ENCODE measurements at regions not wholly inside any gene's neighbourhood (a gene's known extent, or its start where the extent isn't known, plus 50 kb on each side); places are given as distances from the start of the nearest gene placed in this dataset.
A peak's percentile ranks its signal among the peaks of the same experiment; 100 is the strongest.
"Not testable (repeated sequence)": the region's sequence is repeated elsewhere in the genome, so short reads cannot be mapped to it uniquely, and the experiment has no call there.

GRCh38 chr2:75844651-75845050, 133.9 kb upstream of the GCFC2 start:
- no peaks in the 10 kb centered on the region for H3K79me2 ChIP-seq (ENCODE audit: control insufficient read depth, insufficient read depth, low read length)
- H3K9ac ChIP-seq (ENCODE audit: low read length): no peak overlapping the region
- H3K4ac ChIP-seq (ENCODE audit: low read depth, low read length): no peak overlapping the region
- no peak overlapping the region for H3K4me3 ChIP-seq (ENCODE audit: low read length)
- no peaks in the 10 kb centered on the region for H3K36me3 ChIP-seq (ENCODE audit: control insufficient read depth, insufficient read depth, low read length)
- no peak overlapping the region for H2BK15ac ChIP-seq (replicated peaks; ENCODE audit: low read depth)
- H4K5ac ChIP-seq (ENCODE audit: low read length): no peak overlapping the region
- H2AK5ac ChIP-seq (ENCODE audit: low read length): no peak overlapping the region
- H3K79me1 ChIP-seq (ENCODE audit: low read length): no peaks in the 10 kb centered on the region
- H4K8ac ChIP-seq (ENCODE audit: low read depth, low read length): no peak overlapping the region
- H2BK5ac ChIP-seq (ENCODE audit: low read length): no peak overlapping the region
- H2BK120ac ChIP-seq (ENCODE audit: low read depth, low read length): no peak overlapping the region
- no peak overlapping the region for H3K4me2 ChIP-seq (ENCODE audit: low read length)
- no peak for DNase-seq
- no peak overlapping the region for H3K18ac ChIP-seq (ENCODE audit: low read length)
- H3K27me3 ChIP-seq (ENCODE audit: insufficient read depth, low read length, poor library complexity): no peaks in the 10 kb centered on the region
- no peaks in the 10 kb centered on the region for H3K4me1 ChIP-seq (ENCODE audit: control insufficient read depth, low read depth, low read length)
- H3K23ac ChIP-seq (ENCODE audit: low read length): no peak overlapping the region
- no peak overlapping the region for H3K56ac ChIP-seq (ENCODE audit: low read length)
- no peak overlapping the region for H3K27ac ChIP-seq (ENCODE audit: low read depth, low read length)

GRCh38 chr2:75834588-75834987, 123.9 kb upstream of the GCFC2 start:
- WGBS (ENCODE audit: extremely low coverage, insufficient coverage, low lambda C conversion rate): no CpG with 5 or more reads among the region's 4 CpGs
- H2BK15ac ChIP-seq (replicated peaks; ENCODE audit: low read depth); H3K18ac ChIP-seq (ENCODE audit: low read length); H3K56ac ChIP-seq (ENCODE audit: low read length); H3K27ac ChIP-seq (ENCODE audit: low read depth, low read length); H3K4me1 ChIP-seq (ENCODE audit: control insufficient read depth, low read depth, low read length); H3K79me2 ChIP-seq (ENCODE audit: control insufficient read depth, insufficient read depth, low read length); H2BK120ac ChIP-seq (ENCODE audit: low read depth, low read length); H3K4me2 ChIP-seq (ENCODE audit: low read length); H3K4ac ChIP-seq (ENCODE audit: low read depth, low read length); H3K23ac ChIP-seq (ENCODE audit: low read length); H2AK5ac ChIP-seq (ENCODE audit: low read length); H2BK5ac ChIP-seq (ENCODE audit: low read length); H3K9ac ChIP-seq (ENCODE audit: low read length); H3K36me3 ChIP-seq (ENCODE audit: control insufficient read depth, insufficient read depth, low read length); H3K4me3 ChIP-seq (ENCODE audit: low read length); H3K79me1 ChIP-seq (ENCODE audit: low read length); H3K27me3 ChIP-seq (ENCODE audit: insufficient read depth, low read length, poor library complexity); H4K5ac ChIP-seq (ENCODE audit: low read length); H4K8ac ChIP-seq (ENCODE audit: low read depth, low read length): not testable (repeated sequence)
- peak; percentile 24 for DNase-seq

- Histone ChIP-seq H3K9ac (ENCODE audit: low read length) (no peak overlapping the region), H4K8ac (ENCODE audit: low read depth, low read length) (no peak overlapping the region), H3K36me3 (ENCODE audit: control insufficient read depth, insufficient read depth, low read length) (no peaks in the 10 kb centered on the region), H3K79me1 (ENCODE audit: low read length) (no peaks in the 10 kb centered on the region), H2BK120ac (ENCODE audit: low read depth, low read length) (no peak overlapping the region), H2BK15ac (replicated peaks; ENCODE audit: low read depth) (no peak overlapping the region), H3K4me1 (ENCODE audit: control insufficient read depth, low read depth, low read length) (no peaks in the 10 kb centered on the region), H3K79me2 (ENCODE audit: control insufficient read depth, insufficient read depth, low read length) (no peaks in the 10 kb centered on the region), H3K4me3 (ENCODE audit: low read length) (no peak overlapping the region), H3K4me2 (ENCODE audit: low read length) (no peak overlapping the region), H3K56ac (ENCODE audit: low read length) (no peak overlapping the region), H3K18ac (ENCODE audit: low read length) (no peak overlapping the region), H3K23ac (ENCODE audit: low read length) (no peak overlapping the region), H3K27me3 (ENCODE audit: insufficient read depth, low read length, poor library complexity) (no peaks in the 10 kb centered on the region), H2BK5ac (ENCODE audit: low read length) (no peak overlapping the region), H3K27ac (ENCODE audit: low read depth, low read length) (no peak overlapping the region), H4K5ac (ENCODE audit: low read length) (no peak overlapping the region), H2AK5ac (ENCODE audit: low read length) (no peak overlapping the region), H3K4ac (ENCODE audit: low read depth, low read length) (no peak overlapping the region)
- DNase-seq: no peak
- WGBS (ENCODE audit: extremely low coverage, insufficient coverage, low lambda C conversion rate): no CpG with 5 or more reads among the region's 2 CpGs
These were observed 122.7 kb upstream of the GCFC2 start for GRCh38 chr2:75833386-75833785.

GRCh38 chr2:75828826-75829225, 118.1 kb upstream of the GCFC2 start:
- H3K79me1 ChIP-seq (ENCODE audit: low read length): no peaks in the 10 kb centered on the region
- H3K27me3 ChIP-seq (ENCODE audit: insufficient read depth, low read length, poor library complexity): no peaks in the 10 kb centered on the region
- H3K4me1 ChIP-seq (ENCODE audit: control insufficient read depth, low read depth, low read length): no peaks in the 10 kb centered on the region
- no peak overlapping the region for H3K56ac ChIP-seq (ENCODE audit: low read length)
- H3K4ac ChIP-seq (ENCODE audit: low read depth, low read length): no peak overlapping the region
- H2BK120ac ChIP-seq (ENCODE audit: low read depth, low read length): no peak overlapping the region
- no peak overlapping the region for H2BK5ac ChIP-seq (ENCODE audit: low read length)
- no peak overlapping the region for H4K8ac ChIP-seq (ENCODE audit: low read depth, low read length)
- H2AK5ac ChIP-seq (ENCODE audit: low read length): no peak overlapping the region
- WGBS (ENCODE audit: extremely low coverage, insufficient coverage, low lambda C conversion rate): no CpG with 5 or more reads among the region's 4 CpGs
- H3K4me3 ChIP-seq (ENCODE audit: low read length): no peak overlapping the region
- H4K5ac ChIP-seq (ENCODE audit: low read length): no peak overlapping the region
- no peaks in the 10 kb centered on the region for H3K36me3 ChIP-seq (ENCODE audit: control insufficient read depth, insufficient read depth, low read length)
- no peak for DNase-seq
- H3K4me2 ChIP-seq (ENCODE audit: low read length): no peak overlapping the region
- H3K23ac ChIP-seq (ENCODE audit: low read length): no peak overlapping the region
- H3K27ac ChIP-seq (ENCODE audit: low read depth, low read length): no peak overlapping the region
- no peak overlapping the region for H3K9ac ChIP-seq (ENCODE audit: low read length)
- no peak overlapping the region for H3K18ac ChIP-seq (ENCODE audit: low read length)
- no peak overlapping the region for H2BK15ac ChIP-seq (replicated peaks; ENCODE audit: low read depth)
- no peaks in the 10 kb centered on the region for H3K79me2 ChIP-seq (ENCODE audit: control insufficient read depth, insufficient read depth, low read length)

GRCh38 chr2:75823515-75823914, 112.8 kb upstream of the GCFC2 start:
- H3K79me1 ChIP-seq (ENCODE audit: low read length); H3K4me2 ChIP-seq (ENCODE audit: low read length); H3K56ac ChIP-seq (ENCODE audit: low read length); H3K27me3 ChIP-seq (ENCODE audit: insufficient read depth, low read length, poor library complexity); H3K27ac ChIP-seq (ENCODE audit: low read depth, low read length); H3K4me3 ChIP-seq (ENCODE audit: low read length); H2BK5ac ChIP-seq (ENCODE audit: low read length); H3K23ac ChIP-seq (ENCODE audit: low read length); H3K9ac ChIP-seq (ENCODE audit: low read length); H2BK120ac ChIP-seq (ENCODE audit: low read depth, low read length); H4K8ac ChIP-seq (ENCODE audit: low read depth, low read length); H3K79me2 ChIP-seq (ENCODE audit: control insufficient read depth, insufficient read depth, low read length); H3K36me3 ChIP-seq (ENCODE audit: control insufficient read depth, insufficient read depth, low read length); H3K18ac ChIP-seq (ENCODE audit: low read length); H3K4me1 ChIP-seq (ENCODE audit: control insufficient read depth, low read depth, low read length); H2AK5ac ChIP-seq (ENCODE audit: low read length); DNase-seq; H2BK15ac ChIP-seq (replicated peaks; ENCODE audit: low read depth); H4K5ac ChIP-seq (ENCODE audit: low read length); H3K4ac ChIP-seq (ENCODE audit: low read depth, low read length): not testable (repeated sequence)
- no CpG with 5 or more reads among the region's 1 CpG for WGBS (ENCODE audit: extremely low coverage, insufficient coverage, low lambda C conversion rate)

- Histone ChIP-seq H3K4ac (ENCODE audit: low read depth, low read length) (no peak overlapping the region), H4K5ac (ENCODE audit: low read length) (no peak overlapping the region), H3K27ac (ENCODE audit: low read depth, low read length) (no peak overlapping the region), H2BK15ac (replicated peaks; ENCODE audit: low read depth) (no peak overlapping the region), H3K4me2 (ENCODE audit: low read length) (no peak overlapping the region), H3K79me1 (ENCODE audit: low read length) (no peaks in the 10 kb centered on the region), H3K4me3 (ENCODE audit: low read length) (no peak overlapping the region), H3K36me3 (ENCODE audit: control insufficient read depth, insufficient read depth, low read length) (no peaks in the 10 kb centered on the region), H2BK120ac (ENCODE audit: low read depth, low read length) (no peak overlapping the region), H2BK5ac (ENCODE audit: low read length) (no peak overlapping the region), H3K27me3 (ENCODE audit: insufficient read depth, low read length, poor library complexity) (no peaks in the 10 kb centered on the region), H2AK5ac (ENCODE audit: low read length) (no peak overlapping the region), H3K18ac (ENCODE audit: low read length) (no peak overlapping the region), H3K9ac (ENCODE audit: low read length) (no peak overlapping the region), H3K56ac (ENCODE audit: low read length) (no peak overlapping the region), H3K79me2 (ENCODE audit: control insufficient read depth, insufficient read depth, low read length) (no peaks in the 10 kb centered on the region), H3K4me1 (ENCODE audit: control insufficient read depth, low read depth, low read length) (no peaks in the 10 kb centered on the region), H4K8ac (ENCODE audit: low read depth, low read length) (no peak overlapping the region), H3K23ac (ENCODE audit: low read length) (no peak overlapping the region)
- no peak for DNase-seq
- no CpG with 5 or more reads among the region's 2 CpGs for WGBS (ENCODE audit: extremely low coverage, insufficient coverage, low lambda C conversion rate)
These were observed 111.6 kb upstream of the GCFC2 start for GRCh38 chr2:75822336-75822735.

Measured in mesendoderm (in vitro differentiated cells).